CD14-positive monocyte (primary cell): ENCODE measurements at regions not wholly inside any gene's neighbourhood (a gene's known extent, or its start where the extent isn't known, plus 50 kb on each side); places are given as distances from the start of the nearest gene placed in this dataset.

Experiments used
- DNase-seq, 3 donors: peaks; one replicate each; pipeline ENCODE4 v3.0.0-alpha.2; 2011 to 2022
- H2AFZ ChIP-seq: 2 replicates; pipeline ENCODE4 v1.6.0; 2012; ENCODE audit warnings: mild to moderate bottlenecking, low read depth, low read length, inconsistent platforms; ENCODE audit not compliant: insufficient read depth, poor library complexity, severe bottlenecking
- H3K27ac ChIP-seq, 2 donors: 1 replicate in 1 of 2; 2 replicates in 1 of 2; pipeline ENCODE4 v1.5.1; 2012 to 2013; ENCODE audit warnings: low read length in 2 of 2, control low read depth in 1 of 2, inconsistent platforms in 1 of 2, low read depth in 1 of 2, mild to moderate bottlenecking in 1 of 2
- H3K27me3 ChIP-seq, 2 donors: one replicate each; pipeline versions ENCODE4 v1.6.0 to v1.6.1; 2011 to 2013; ENCODE audit warnings: low read length in 2 of 2; ENCODE audit not compliant: control insufficient read depth in 2 of 2, insufficient read depth in 2 of 2
- H3K36me3 ChIP-seq, 2 donors: replicated peaks in 1 of 2; 1 replicate in 1 of 2; 2 replicates in 1 of 2; pipeline versions ENCODE4 v1.5.1 to v1.6.1; 2012 to 2013; ENCODE audit warnings: low read length in 2 of 2, control low read depth in 1 of 2, inconsistent platforms in 1 of 2, mild to moderate bottlenecking in 1 of 2; ENCODE audit not compliant: insufficient read depth in 2 of 2, control insufficient read depth in 1 of 2
- H3K4me1 ChIP-seq, 2 donors: 1 replicate in 1 of 2; 2 replicates in 1 of 2; pipeline versions ENCODE4 v1.5.1 to v1.6.1; 2012 to 2013; ENCODE audit warnings: low read length in 2 of 2, control low read depth in 1 of 2, inconsistent platforms in 1 of 2, mild to moderate bottlenecking in 1 of 2, moderate library complexity in 1 of 2; ENCODE audit not compliant: insufficient read depth in 2 of 2, control insufficient read depth in 1 of 2
- H3K4me2 ChIP-seq: replicated peaks from 2 replicates; pipeline ENCODE3; 2012; ENCODE audit warnings: low read length, moderate library complexity, mild to moderate bottlenecking; ENCODE audit not compliant: poor library complexity, severe bottlenecking; ENCODE audit errors: extremely low read depth
- H3K4me3 ChIP-seq, 3 experiments: fragments of 200-600 bp in 1 of 3; sonication (generic) in 1 of 3; replicated peaks in 1 of 3; 1 replicate in 2 of 3; 2 replicates in 1 of 3; pipeline ENCODE4 v1.5.1; 2011 to 2013; ENCODE audit warnings: low read length in 3 of 3, mild to moderate bottlenecking in 3 of 3, control low read depth in 2 of 3, low read depth in 2 of 3, inconsistent platforms in 1 of 3, moderate library complexity in 1 of 3
- H3K79me2 ChIP-seq: 2 replicates; pipeline ENCODE4 v1.6.0; 2012; ENCODE audit warnings: mild to moderate bottlenecking, control low read depth, inconsistent platforms, low read length, moderate library complexity; ENCODE audit not compliant: insufficient read depth
- H3K9ac ChIP-seq: 2 replicates; pipeline ENCODE4 v1.6.0; 2017; ENCODE audit warnings: low read length, mild to moderate bottlenecking; ENCODE audit not compliant: insufficient read depth, poor library complexity, severe bottlenecking
- H3K9me3 ChIP-seq, 2 donors: replicated peaks in 1 of 2; 1 replicate in 1 of 2; 2 replicates in 1 of 2; pipeline versions ENCODE4 v1.5.1 to v1.6.1; 2012 to 2013; ENCODE audit warnings: low read length in 2 of 2, control low read depth in 1 of 2; ENCODE audit not compliant: control insufficient read depth in 1 of 2, insufficient read depth in 1 of 2
- H4K20me1 ChIP-seq: 2 replicates; pipeline ENCODE4 v1.6.0; 2012; ENCODE audit warnings: mild to moderate bottlenecking, low read length, control low read depth, moderate library complexity; ENCODE audit not compliant: insufficient read depth
- H3K27ac Mint-ChIP-seq, 7 donors: one replicate each; pipeline ENCODE4 v1.8.0; 2020; ENCODE audit warnings: mild to moderate bottlenecking in 7 of 7, mixed read lengths in 7 of 7, moderate library complexity in 6 of 7, inconsistent platforms in 2 of 7
- H3K27me3 Mint-ChIP-seq, 3 donors: one replicate each; pipeline ENCODE4 v1.8.0; 2021 to 2022; ENCODE audit warnings: low read depth in 3 of 3, mild to moderate bottlenecking in 3 of 3, mixed read lengths in 3 of 3, moderate library complexity in 3 of 3, inconsistent platforms in 1 of 3
- H3K36me3 Mint-ChIP-seq, 2 donors: one replicate each; pipeline ENCODE4 v1.8.0; 2020; ENCODE audit warnings: mixed read lengths in 2 of 2, inconsistent platforms in 1 of 2, mild to moderate bottlenecking in 1 of 2
- H3K4me1 Mint-ChIP-seq: one replicate; pipeline ENCODE4 v1.8.0; 2020; ENCODE audit warnings: mild to moderate bottlenecking, mixed read lengths
- H3K4me3 Mint-ChIP-seq, 2 donors: one replicate each; pipeline ENCODE4 v1.8.0; 2020; ENCODE audit warnings: mild to moderate bottlenecking in 2 of 2, mixed read lengths in 2 of 2, moderate library complexity in 1 of 2
- H3K9me3 Mint-ChIP-seq, 7 donors: one replicate each; pipeline ENCODE4 v1.8.0; 2020 to 2022; ENCODE audit warnings: mixed read lengths in 7 of 7, mild to moderate bottlenecking in 6 of 7, moderate library complexity in 6 of 7, inconsistent platforms in 2 of 7
- CTCF ChIP-seq: fragments of 200-600 bp; IDR thresholded peaks from one replicate; pipeline ENCODE4 v1.8.0; 2022; ENCODE audit warnings: antibody characterized with exemption, mild to moderate bottlenecking
- WGBS: methylation state at CpG from one replicate; pipeline ENCODE4 v1.1.5; 2013; ENCODE audit warnings: missing lambda C conversion rate; ENCODE audit not compliant: insufficient coverage; 5-methylcytosine and 5-hydroxymethylcytosine counted together
- intact Hi-C, 2 donors: fragments of 100-400 bp; cut with micrococcal nuclease; formaldehyde crosslinking; loops; one replicate each; pipeline versions ENCODE4 v1.15.0 to v1.15.1; 2023

- no peaks in the 10 kb centered on the region for H3K36me3 Mint-ChIP-seq
- H2AFZ ChIP-seq, result no peak overlapping the region
- H3K79me2 ChIP-seq, result no peaks in the 10 kb centered on the region
- H3K27me3 ChIP-seq, result no peaks in the 10 kb centered on the region
- no peak for TF ChIP-seq CTCF
- no peaks in the 10 kb centered on the region for H3K36me3 ChIP-seq
- no peak overlapping the region for H3K27ac ChIP-seq
- H3K9ac ChIP-seq, result no peak overlapping the region
- peaks cover 0 to 2% (median 0%) of the 10 kb centered on the region in 3 donors for H3K27me3 Mint-ChIP-seq
- no peak overlapping the region for H3K27ac Mint-ChIP-seq
- H3K4me3 Mint-ChIP-seq, result no peak overlapping the region
- H3K4me3 ChIP-seq, result no peak overlapping the region
- no peaks in the 10 kb centered on the region for H4K20me1 ChIP-seq
- no peaks in the 10 kb centered on the region for H3K4me1 ChIP-seq
- intact Hi-C loops, result no loop called here
- DNase-seq, result no peak
- no peak overlapping the region for H3K4me2 ChIP-seq
- H3K4me1 Mint-ChIP-seq, result no peaks in the 10 kb centered on the region
- no peaks in the 10 kb centered on the region for H3K9me3 ChIP-seq
- peaks cover 0 to 2% (median 0%) of the 10 kb centered on the region in 7 donors for H3K9me3 Mint-ChIP-seq
- 80% methylated on average over 1 of the region's 5 CpGs for WGBS
Observed at GRCh38 chr2:79250656-79251055, 91.1 kb upstream of the REG3A start.

GRCh38 chr2:79248776-79249175 is 89.2 kb upstream of the REG3A start:
- Histone ChIP-seq H3K79me2 (no peaks in the 10 kb centered on the region), H3K9ac (no peak overlapping the region), H3K4me3 (no peak overlapping the region), H3K27ac (no peak overlapping the region), H4K20me1 (no peaks in the 10 kb centered on the region), H3K4me1 (no peaks in the 10 kb centered on the region), H3K27me3 (no peaks in the 10 kb centered on the region), H2AFZ (no peak overlapping the region), H3K36me3 (no peaks in the 10 kb centered on the region), H3K9me3 (no peaks in the 10 kb centered on the region), H3K4me2 (no peak overlapping the region)
- Mint-ChIP-seq H3K27me3 (peaks cover 0 to 2% (median 0%) of the 10 kb centered on the region in 3 donors), H3K9me3 (peaks cover 0 to 2% (median 0%) of the 10 kb centered on the region in 7 donors), H3K4me3 (no peak overlapping the region), H3K27ac (no peak overlapping the region), H3K4me1 (no peaks in the 10 kb centered on the region), H3K36me3 (no peaks in the 10 kb centered on the region)
- DNase-seq, result no peak
- intact Hi-C loops, result no loop called here
- no CpG with 5 or more reads among the region's 1 CpG for WGBS
- no peak for TF ChIP-seq CTCF
